Progenitor cell of endocrine pancreas (in vitro differentiated cells): ENCODE measurements at regions not wholly inside any gene's neighbourhood (a gene's known extent, or its start where the extent isn't known, plus 50 kb on each side); places are given as distances from the start of the nearest gene placed in this dataset.
A peak's percentile ranks its signal among the peaks of the same experiment; 100 is the strongest.

Experiments used
- DNase-seq: peaks from one replicate; pipeline ENCODE4 v3.0.0; 2021; ENCODE audit warnings: low spot score; ENCODE audit not compliant: unreplicated experiment
- H3K27ac Mint-ChIP-seq: 2 replicates; pipeline ENCODE4 v1.8.0; 2021; ENCODE audit warnings: mild to moderate bottlenecking, moderate library complexity, mixed read lengths
- H3K27me3 Mint-ChIP-seq: 2 replicates; pipeline ENCODE4 v1.8.0; 2021; ENCODE audit warnings: mixed read lengths
- H3K36me3 Mint-ChIP-seq: 2 replicates; pipeline ENCODE4 v1.8.0; 2022; ENCODE audit warnings: mixed read lengths; ENCODE audit not compliant: insufficient read depth
- H3K4me1 Mint-ChIP-seq: 2 replicates; pipeline ENCODE4 v1.8.0; 2021; ENCODE audit warnings: low read depth, mixed read lengths
- H3K4me3 Mint-ChIP-seq: 2 replicates; pipeline ENCODE4 v1.8.0; 2021; ENCODE audit warnings: low read depth, mild to moderate bottlenecking, moderate library complexity, mixed read lengths
- H3K9me3 Mint-ChIP-seq: 2 replicates; pipeline ENCODE4 v1.8.0; 2021; ENCODE audit warnings: low read depth, mixed read lengths
- CTCF ChIP-seq: fragments of 200-600 bp; sonication (generic); IDR thresholded peaks from one replicate; pipeline ENCODE4 v1.5.0; 2021; ENCODE audit warnings: antibody characterized with exemption, mild to moderate bottlenecking; ENCODE audit not compliant: unreplicated experiment

GRCh38 chr18:22489704-22490103, 72.0 kb upstream of the CTAGE1 start:
- no peak overlapping the region for H3K27ac Mint-ChIP-seq
- peaks cover 5% of the 10 kb centered on the region for H3K9me3 Mint-ChIP-seq
- DNase-seq, result no peak
- H3K4me3 Mint-ChIP-seq, result no peak overlapping the region
- H3K36me3 Mint-ChIP-seq, result no peaks in the 10 kb centered on the region
- no peak for TF ChIP-seq CTCF
- H3K27me3 Mint-ChIP-seq, result no peaks in the 10 kb centered on the region
- peaks cover 16% of the 10 kb centered on the region for H3K4me1 Mint-ChIP-seq

- Mint-ChIP-seq H3K4me1 (peaks cover 16% of the 10 kb centered on the region), H3K36me3 (no peaks in the 10 kb centered on the region), H3K4me3 (no peak overlapping the region), H3K9me3 (peaks cover 7% of the 10 kb centered on the region), H3K27ac (peak overlapping the region; percentile 11), H3K27me3 (no peaks in the 10 kb centered on the region)
- TF ChIP-seq CTCF, result no peak
- DNase-seq, result no peak
These were observed 72.7 kb upstream of the CTAGE1 start for GRCh38 chr18:22490429-22490846.

GRCh38 chr18:22493255-22493654, 75.5 kb upstream of the CTAGE1 start:
- Mint-ChIP-seq H3K36me3 (peaks cover 2% of the 10 kb centered on the region), H3K4me3 (no peak overlapping the region), H3K27ac (no peak overlapping the region), H3K9me3 (peaks cover 21% of the 10 kb centered on the region), H3K4me1 (peaks cover 16% of the 10 kb centered on the region), H3K27me3 (no peaks in the 10 kb centered on the region)
- no peak for TF ChIP-seq CTCF
- no peak for DNase-seq

GRCh38 chr18:22493940-22494339, 76.2 kb upstream of the CTAGE1 start:
- Mint-ChIP-seq H3K27me3 (no peaks in the 10 kb centered on the region), H3K27ac (no peak overlapping the region), H3K36me3 (peaks cover 2% of the 10 kb centered on the region), H3K4me3 (no peak overlapping the region), H3K9me3 (peaks cover 24% of the 10 kb centered on the region), H3K4me1 (peaks cover 13% of the 10 kb centered on the region)
- no peak for DNase-seq
- no peak for TF ChIP-seq CTCF

- Mint-ChIP-seq H3K4me1 (peaks cover 8% of the 10 kb centered on the region), H3K4me3 (no peak overlapping the region), H3K27me3 (no peaks in the 10 kb centered on the region), H3K36me3 (peaks cover 4% of the 10 kb centered on the region), H3K9me3 (peaks cover 26% of the 10 kb centered on the region), H3K27ac (no peak overlapping the region)
- no peak for DNase-seq
- no peak for TF ChIP-seq CTCF
These were observed 77.1 kb upstream of the CTAGE1 start for GRCh38 chr18:22494771-22495170.
